ENCODE measurements at regions not wholly inside any gene's neighbourhood (a gene's known extent, or its start where the extent isn't known, plus 50 kb on each side); places are given as distances from the start of the nearest gene placed in this dataset.

- H3K4me1 ChIP-seq: no peaks in the 10 kb centered on the region
- TF ChIP-seq POLR2A (IDR thresholded peaks at IDR 0.05) (no peak), CTCF (IDR thresholded peaks at IDR 0.05) (no peak), POLR2AphosphoS5 (IDR thresholded peaks at IDR 0.05) (no peak)
- intact Hi-C loops (cut with DNase I; ENCODE audit: low total_unique reads): no loop called here
- no peak overlapping the region for H3K4me3 ChIP-seq
- H3K9me3 ChIP-seq: no peaks in the 10 kb centered on the region
- no peak overlapping the region for H3K27ac ChIP-seq
- no peaks in the 10 kb centered on the region for H3K36me3 ChIP-seq
- no peaks in the 10 kb centered on the region for H3K27me3 ChIP-seq
- DNase-seq (ENCODE audit: low spot score in 2 of 2): no peak
Observed at GRCh38 chr10:113234481-113234880, 284.4 kb downstream of the TCF7L2 start.

GRCh38 chr10:113235508-113235907 is 285.5 kb downstream of the TCF7L2 start:
- Histone ChIP-seq H3K27me3 (no peaks in the 10 kb centered on the region), H3K36me3 (no peaks in the 10 kb centered on the region), H3K27ac (no peak overlapping the region), H3K4me3 (no peak overlapping the region), H3K4me1 (no peaks in the 10 kb centered on the region), H3K9me3 (no peaks in the 10 kb centered on the region)
- DNase-seq (ENCODE audit: low spot score in 2 of 2): no peak
- TF ChIP-seq POLR2AphosphoS5 (IDR thresholded peaks at IDR 0.05) (no peak), CTCF (IDR thresholded peaks at IDR 0.05) (no peak), POLR2A (IDR thresholded peaks at IDR 0.05) (no peak)
- intact Hi-C loops (cut with DNase I; ENCODE audit: low total_unique reads): no loop called here

GRCh38 chr10:113236998-113237397 is 287.0 kb downstream of the TCF7L2 start:
- intact Hi-C loops (cut with DNase I; ENCODE audit: low total_unique reads): no loop called here
- Histone ChIP-seq H3K36me3 (no peaks in the 10 kb centered on the region), H3K4me3 (no peak overlapping the region), H3K27me3 (no peaks in the 10 kb centered on the region), H3K27ac (no peak overlapping the region), H3K4me1 (no peaks in the 10 kb centered on the region), H3K9me3 (no peaks in the 10 kb centered on the region)
- TF ChIP-seq CTCF (IDR thresholded peaks at IDR 0.05): no peak
- TF ChIP-seq POLR2A (IDR thresholded peaks at IDR 0.05): no peak
- TF ChIP-seq POLR2AphosphoS5 (IDR thresholded peaks at IDR 0.05): no peak
- no peak for DNase-seq (ENCODE audit: low spot score in 2 of 2)

- no peak for DNase-seq (ENCODE audit: low spot score in 2 of 2)
- H3K9me3 ChIP-seq: no peaks in the 10 kb centered on the region
- H3K4me1 ChIP-seq: no peaks in the 10 kb centered on the region
- TF ChIP-seq CTCF (IDR thresholded peaks at IDR 0.05): no peak
- no peak for TF ChIP-seq POLR2A (IDR thresholded peaks at IDR 0.05)
- no peak for TF ChIP-seq POLR2AphosphoS5 (IDR thresholded peaks at IDR 0.05)
- H3K27ac ChIP-seq: no peak overlapping the region
- H3K4me3 ChIP-seq: no peak overlapping the region
- H3K27me3 ChIP-seq: no peaks in the 10 kb centered on the region
- intact Hi-C loops (cut with DNase I; ENCODE audit: low total_unique reads): no loop called here
- H3K36me3 ChIP-seq: no peaks in the 10 kb centered on the region
Observed at GRCh38 chr10:113239566-113240350, 289.7 kb downstream of the TCF7L2 start.

GRCh38 chr10:113240736-113241135 is 290.7 kb downstream of the TCF7L2 start:
- TF ChIP-seq POLR2A (IDR thresholded peaks at IDR 0.05) (no peak), CTCF (IDR thresholded peaks at IDR 0.05) (no peak), POLR2AphosphoS5 (IDR thresholded peaks at IDR 0.05) (no peak)
- H3K4me1 ChIP-seq: no peaks in the 10 kb centered on the region
- intact Hi-C loops (cut with DNase I; ENCODE audit: low total_unique reads): no loop called here

More at GRCh38 chr10:113240736-113241135, 290.7 kb downstream of the TCF7L2 start:
- no peaks in the 10 kb centered on the region for H3K36me3 ChIP-seq
- no peaks in the 10 kb centered on the region for H3K27me3 ChIP-seq
- no peak overlapping the region for H3K27ac ChIP-seq
- H3K9me3 ChIP-seq: no peaks in the 10 kb centered on the region
- no peak for DNase-seq (ENCODE audit: low spot score in 2 of 2)
- no peak overlapping the region for H3K4me3 ChIP-seq
